ENCODE measurements at regions not wholly inside any gene's neighbourhood (a gene's known extent, or its start where the extent isn't known, plus 50 kb on each side); places are given as distances from the start of the nearest gene placed in this dataset.
A peak's percentile ranks its signal among the peaks of the same experiment; 100 is the strongest.
"Not testable (repeated sequence)": the region's sequence is repeated elsewhere in the genome, so short reads cannot be mapped to it uniquely, and the experiment has no call there.

DNA sequence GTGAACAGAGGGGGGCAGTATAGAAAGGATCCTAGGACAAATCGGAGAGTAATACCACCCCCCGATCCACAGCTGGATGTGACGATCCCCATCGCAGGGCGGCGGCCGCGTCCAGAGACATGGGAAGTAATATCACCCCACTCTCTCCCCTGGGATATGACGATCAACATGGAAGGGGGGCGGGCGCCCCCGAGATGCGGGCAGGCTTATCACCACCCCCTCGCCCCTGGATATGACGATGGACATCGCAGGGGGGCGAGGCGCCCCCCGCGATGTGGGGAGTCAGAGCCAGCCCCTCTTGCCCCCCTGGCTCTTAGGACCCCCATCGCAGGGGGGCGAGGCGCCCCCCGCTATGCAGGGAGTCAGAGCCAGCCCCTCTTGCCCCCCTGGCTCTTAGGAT lies 120.4 kb upstream of the OSBPL11 start:
- Histone ChIP-seq H3K4me1 (ENCODE audit: control insufficient read depth, insufficient read depth, low read length) (no peaks in the 10 kb centered on the region), H3K9ac (ENCODE audit: low read depth, low read length) (no peak overlapping the region), H3K27me3 (ENCODE audit: control insufficient read depth, insufficient read depth, low read length) (no peaks in the 10 kb centered on the region), H3K4me3 (ENCODE audit: low read depth, low read length) (no peak overlapping the region), H3K9me3 (ENCODE audit: control insufficient read depth, insufficient read depth, low read length) (no peaks in the 10 kb centered on the region), H3K36me3 (ENCODE audit: control insufficient read depth, insufficient read depth, low read length) (no peaks in the 10 kb centered on the region)

GRCh38 chr3:125732151-125732550 lies 136.9 kb upstream of the OSBPL11 start:
- H3K36me3 ChIP-seq (ENCODE audit: control insufficient read depth, insufficient read depth, low read length); H3K4me3 ChIP-seq (ENCODE audit: low read depth, low read length); H3K9ac ChIP-seq (ENCODE audit: low read depth, low read length); H3K9me3 ChIP-seq (ENCODE audit: control insufficient read depth, insufficient read depth, low read length); H3K27me3 ChIP-seq (ENCODE audit: control insufficient read depth, insufficient read depth, low read length); H3K4me1 ChIP-seq (ENCODE audit: control insufficient read depth, insufficient read depth, low read length): not testable (repeated sequence)

DNA sequence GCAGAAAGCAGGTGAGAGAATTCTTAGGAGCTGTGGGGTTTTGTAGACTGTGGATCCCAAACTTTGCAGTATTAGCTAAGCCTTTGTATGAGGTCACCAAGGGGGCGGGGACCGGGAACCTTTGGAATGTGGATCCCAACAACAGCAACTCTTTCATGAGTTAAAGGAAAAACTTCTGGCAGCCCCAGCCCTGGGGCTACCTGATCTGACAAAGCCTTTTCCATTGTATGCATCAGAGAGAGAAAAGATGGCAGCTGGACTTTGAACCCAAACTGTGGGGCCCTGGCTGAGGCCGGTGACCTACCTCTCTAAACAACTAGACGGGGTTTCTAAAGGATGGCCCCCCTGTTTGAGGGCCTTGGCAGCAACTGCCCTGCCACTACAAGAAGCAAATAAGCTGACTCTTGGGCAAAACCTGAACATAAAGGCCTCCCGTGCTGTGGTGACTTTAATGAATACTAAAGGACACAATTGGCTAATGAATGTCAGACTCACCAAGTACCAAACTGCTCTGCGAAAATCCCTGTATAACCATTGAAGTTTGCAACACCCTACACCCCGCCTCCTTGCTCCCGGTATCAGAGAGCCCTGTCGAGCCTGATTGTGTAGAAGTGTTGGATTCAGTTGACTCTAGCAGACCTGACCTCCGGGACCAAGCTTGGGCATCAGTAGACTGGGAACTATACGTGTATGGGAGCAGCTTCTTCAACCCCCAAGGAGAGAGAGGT lies 146.9 kb upstream of the OSBPL11 start:
- not testable (repeated sequence) for H3K27me3 ChIP-seq (ENCODE audit: control insufficient read depth, insufficient read depth, low read length); H3K4me1 ChIP-seq (ENCODE audit: control insufficient read depth, insufficient read depth, low read length); H3K4me3 ChIP-seq (ENCODE audit: low read depth, low read length); H3K9ac ChIP-seq (ENCODE audit: low read depth, low read length); H3K9me3 ChIP-seq (ENCODE audit: control insufficient read depth, insufficient read depth, low read length); H3K36me3 ChIP-seq (ENCODE audit: control insufficient read depth, insufficient read depth, low read length)

DNA sequence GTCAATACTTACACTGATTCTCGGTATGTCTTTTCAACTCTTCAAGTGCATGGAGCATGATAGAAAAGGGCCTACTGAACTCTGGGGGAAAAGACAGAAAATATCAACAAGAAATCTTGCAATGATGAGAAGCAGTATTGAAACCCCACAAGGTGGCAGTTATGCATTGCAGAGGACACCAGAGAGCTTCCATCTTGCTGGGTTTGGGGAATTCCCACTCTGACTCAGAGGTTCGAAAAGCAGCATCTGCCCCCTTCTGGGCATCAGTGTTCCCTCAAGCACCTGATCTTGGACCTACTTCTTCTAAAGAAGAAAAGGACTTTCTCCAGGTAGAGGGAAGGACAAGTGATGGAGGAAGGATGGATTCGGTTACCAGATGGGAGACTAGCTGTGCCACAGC lies 147.5 kb upstream of the OSBPL11 start:
- H3K27me3 ChIP-seq (ENCODE audit: control insufficient read depth, insufficient read depth, low read length); H3K9me3 ChIP-seq (ENCODE audit: control insufficient read depth, insufficient read depth, low read length); H3K4me1 ChIP-seq (ENCODE audit: control insufficient read depth, insufficient read depth, low read length); H3K9ac ChIP-seq (ENCODE audit: low read depth, low read length); H3K36me3 ChIP-seq (ENCODE audit: control insufficient read depth, insufficient read depth, low read length); H3K4me3 ChIP-seq (ENCODE audit: low read depth, low read length): not testable (repeated sequence)

- H3K4me1 ChIP-seq (ENCODE audit: control insufficient read depth, insufficient read depth, low read length); H3K4me3 ChIP-seq (ENCODE audit: low read depth, low read length); H3K9me3 ChIP-seq (ENCODE audit: control insufficient read depth, insufficient read depth, low read length); H3K36me3 ChIP-seq (ENCODE audit: control insufficient read depth, insufficient read depth, low read length); H3K9ac ChIP-seq (ENCODE audit: low read depth, low read length); H3K27me3 ChIP-seq (ENCODE audit: control insufficient read depth, insufficient read depth, low read length): not testable (repeated sequence)
Measured at GRCh38 chr3:125757050-125757449, 161.8 kb upstream of the OSBPL11 start.

DNA sequence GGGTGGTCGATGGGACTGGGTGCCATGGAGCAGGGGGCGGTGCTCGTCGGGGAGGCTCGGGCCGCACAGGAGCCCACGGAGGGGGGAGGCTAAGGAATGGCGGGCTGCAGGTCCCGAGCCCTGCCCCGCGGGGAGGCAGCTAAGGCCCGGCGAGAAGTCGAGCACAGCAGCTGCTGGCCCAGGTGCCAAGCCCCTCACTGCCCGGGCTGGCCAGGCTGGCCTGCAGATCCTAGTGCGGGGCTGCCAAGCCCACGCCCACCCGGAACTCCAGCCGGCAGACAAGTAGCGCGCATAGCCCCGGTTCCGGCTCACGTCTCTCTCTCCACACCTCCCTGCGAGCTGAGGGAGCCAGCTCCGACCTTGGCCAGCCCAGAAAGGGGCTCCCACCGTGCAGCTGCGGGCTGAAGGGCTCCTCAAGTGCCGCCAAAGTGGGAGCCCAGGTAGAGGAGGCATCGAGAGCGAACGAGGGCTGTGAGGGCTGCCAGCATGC lies 163.4 kb upstream of the OSBPL11 start:
- not testable (repeated sequence) for H3K9me3 ChIP-seq (ENCODE audit: control insufficient read depth, insufficient read depth, low read length); H3K4me3 ChIP-seq (ENCODE audit: low read depth, low read length); H3K36me3 ChIP-seq (ENCODE audit: control insufficient read depth, insufficient read depth, low read length); H3K27me3 ChIP-seq (ENCODE audit: control insufficient read depth, insufficient read depth, low read length); H3K4me1 ChIP-seq (ENCODE audit: control insufficient read depth, insufficient read depth, low read length); H3K9ac ChIP-seq (ENCODE audit: low read depth, low read length)

DNA sequence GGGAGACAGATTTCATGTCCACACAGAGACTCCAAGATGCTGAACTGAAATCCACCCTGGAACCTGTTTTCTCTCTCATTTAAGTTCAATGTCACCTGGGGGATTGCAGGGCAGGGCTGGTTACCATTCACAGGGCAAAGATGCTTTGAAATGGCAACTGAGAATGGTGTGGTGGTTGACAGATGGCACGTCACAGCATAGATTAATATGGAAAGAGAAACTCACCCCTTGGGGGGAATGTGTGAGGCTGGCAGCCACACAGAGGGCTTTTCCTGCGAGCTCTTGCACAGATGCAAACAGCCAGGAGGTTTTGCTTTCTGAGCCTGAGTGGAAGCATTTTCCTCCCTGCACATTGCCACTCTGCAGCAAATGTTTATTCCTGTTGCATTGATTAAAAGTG lies 167.3 kb upstream of the OSBPL11 start:
- not testable (repeated sequence) for H3K9ac ChIP-seq (ENCODE audit: low read depth, low read length); H3K4me1 ChIP-seq (ENCODE audit: control insufficient read depth, insufficient read depth, low read length); H3K36me3 ChIP-seq (ENCODE audit: control insufficient read depth, insufficient read depth, low read length); H3K9me3 ChIP-seq (ENCODE audit: control insufficient read depth, insufficient read depth, low read length); H3K4me3 ChIP-seq (ENCODE audit: low read depth, low read length)
- H3K27me3 ChIP-seq (ENCODE audit: control insufficient read depth, insufficient read depth, low read length) = peaks cover 11% of the 10 kb centered on the region

- H3K9me3 ChIP-seq (ENCODE audit: control insufficient read depth, insufficient read depth, low read length); H3K36me3 ChIP-seq (ENCODE audit: control insufficient read depth, insufficient read depth, low read length); H3K9ac ChIP-seq (ENCODE audit: low read depth, low read length); H3K4me1 ChIP-seq (ENCODE audit: control insufficient read depth, insufficient read depth, low read length): not testable (repeated sequence)
- peak overlapping the region; percentile 39 for H3K4me3 ChIP-seq (ENCODE audit: low read depth, low read length)
- H3K27me3 ChIP-seq (ENCODE audit: control insufficient read depth, insufficient read depth, low read length) = peaks cover 11% of the 10 kb centered on the region
Measured at GRCh38 chr3:125766285-125766826, 171.1 kb upstream of the OSBPL11 start.

DNA sequence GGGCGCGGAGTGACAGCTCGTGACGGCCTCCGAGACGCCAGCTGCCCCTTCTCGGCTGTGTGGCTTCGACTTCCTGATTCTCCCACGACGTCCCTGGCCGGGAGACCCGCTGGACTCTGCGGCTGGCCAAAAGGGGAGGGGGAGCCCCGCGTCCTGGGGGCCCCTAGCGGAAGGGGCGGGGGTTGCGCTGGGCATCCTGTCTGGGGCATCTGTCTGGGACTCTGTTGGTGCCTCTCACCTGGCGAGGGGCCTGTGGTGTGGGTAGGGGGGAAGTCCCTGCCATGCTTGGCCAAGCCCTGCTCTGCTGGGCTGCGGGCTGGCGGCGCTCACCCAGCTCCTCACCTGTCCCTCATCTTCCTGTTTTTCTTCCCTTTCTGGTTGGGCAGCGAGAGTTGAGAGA lies 171.6 kb upstream of the OSBPL11 start:
- not testable (repeated sequence) for H3K9me3 ChIP-seq (ENCODE audit: control insufficient read depth, insufficient read depth, low read length); H3K4me3 ChIP-seq (ENCODE audit: low read depth, low read length); H3K4me1 ChIP-seq (ENCODE audit: control insufficient read depth, insufficient read depth, low read length); H3K36me3 ChIP-seq (ENCODE audit: control insufficient read depth, insufficient read depth, low read length); H3K9ac ChIP-seq (ENCODE audit: low read depth, low read length)
- peaks cover 11% of the 10 kb centered on the region for H3K27me3 ChIP-seq (ENCODE audit: control insufficient read depth, insufficient read depth, low read length)

GRCh38 chr3:125767641-125768040 lies 172.3 kb upstream of the OSBPL11 start:
- H3K4me3 ChIP-seq (ENCODE audit: low read depth, low read length) = no peak overlapping the region
- H3K27me3 ChIP-seq (ENCODE audit: control insufficient read depth, insufficient read depth, low read length) = peaks cover 11% of the 10 kb centered on the region
- no peaks in the 10 kb centered on the region for H3K36me3 ChIP-seq (ENCODE audit: control insufficient read depth, insufficient read depth, low read length)
- H3K9ac ChIP-seq (ENCODE audit: low read depth, low read length) = no peak overlapping the region
- peaks cover 3% of the 10 kb centered on the region for H3K4me1 ChIP-seq (ENCODE audit: control insufficient read depth, insufficient read depth, low read length)
- H3K9me3 ChIP-seq (ENCODE audit: control insufficient read depth, insufficient read depth, low read length) = no peaks in the 10 kb centered on the region

GRCh38 chr3:125768821-125769220 lies 173.5 kb upstream of the OSBPL11 start:
- H3K9ac ChIP-seq (ENCODE audit: low read depth, low read length); H3K9me3 ChIP-seq (ENCODE audit: control insufficient read depth, insufficient read depth, low read length); H3K36me3 ChIP-seq (ENCODE audit: control insufficient read depth, insufficient read depth, low read length); H3K4me1 ChIP-seq (ENCODE audit: control insufficient read depth, insufficient read depth, low read length); H3K4me3 ChIP-seq (ENCODE audit: low read depth, low read length): not testable (repeated sequence)
- peaks cover 11% of the 10 kb centered on the region for H3K27me3 ChIP-seq (ENCODE audit: control insufficient read depth, insufficient read depth, low read length)

DNA sequence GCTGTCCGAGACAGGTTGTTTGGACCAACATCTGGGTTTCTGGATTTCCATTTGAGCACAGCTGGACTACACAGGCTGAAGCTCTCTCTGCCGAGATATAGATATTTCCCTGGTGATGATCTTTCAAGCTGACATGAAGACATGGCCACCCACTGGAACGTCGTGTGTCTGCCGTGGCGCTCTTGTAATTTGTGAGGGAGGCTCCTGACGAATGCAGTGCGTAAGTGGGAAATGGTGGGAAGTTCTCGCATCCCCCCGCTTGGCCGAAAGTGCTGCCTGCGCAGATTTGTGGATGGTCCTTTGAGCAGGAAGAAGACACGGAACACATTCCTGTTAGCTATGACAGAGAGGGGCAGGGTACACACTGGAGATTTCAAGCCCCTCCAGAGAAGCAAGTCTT lies 176.2 kb upstream of the OSBPL11 start:
- not testable (repeated sequence) for H3K27me3 ChIP-seq (ENCODE audit: control insufficient read depth, insufficient read depth, low read length); H3K4me1 ChIP-seq (ENCODE audit: control insufficient read depth, insufficient read depth, low read length); H3K9ac ChIP-seq (ENCODE audit: low read depth, low read length); H3K9me3 ChIP-seq (ENCODE audit: control insufficient read depth, insufficient read depth, low read length); H3K36me3 ChIP-seq (ENCODE audit: control insufficient read depth, insufficient read depth, low read length); H3K4me3 ChIP-seq (ENCODE audit: low read depth, low read length)

All from iPS-15b (cell line).